B cell (primary cell): ENCODE measurements at regions not wholly inside any gene's neighbourhood (a gene's known extent, or its start where the extent isn't known, plus 50 kb on each side); places are given as distances from the start of the nearest gene placed in this dataset.

Experiments
- ATAC-seq: fragments of 200-7000 bp; cut with Tn5 transposase; one replicate; pipeline ENCODE4 v1.10.0; 2021; ENCODE audit warnings: low read depth, mild to moderate bottlenecking, moderate number of reproducible peaks, moderate library complexity
- CTCF ChIA-PET: fragments of 350-600 bp; sonication (Branson Sonifier 250); formaldehyde crosslinking; loops from one replicate; lab custom pipeline; 2021; ENCODE audit warnings: antibody characterized with exemption, inconsistent platforms; lab: Charles Lee
- POLR2A ChIA-PET: fragments of 350-600 bp; sonication (Branson Sonifier 250); formaldehyde crosslinking; loops from one replicate; lab custom pipeline; 2021; ENCODE audit warnings: antibody characterized with exemption; lab: Charles Lee
- DNase-seq: peaks from one replicate; pipeline ENCODE4 v3.0.0; 2013
- H2AFZ ChIP-seq: 2 replicates; pipeline ENCODE4 v1.6.1; 2012; ENCODE audit warnings: mild to moderate bottlenecking, low read depth, low read length; ENCODE audit not compliant: insufficient read depth, poor library complexity, severe bottlenecking
- H3K27ac ChIP-seq, 2 donors: 1 replicate in 1 of 2; 2 replicates in 1 of 2; pipeline ENCODE4 v1.5.1; 2012 to 2013; ENCODE audit warnings: low read length in 2 of 2, mild to moderate bottlenecking in 2 of 2, moderate library complexity in 1 of 2
- H3K27me3 ChIP-seq, 4 experiments: fragments of 200-600 bp in 1 of 4; sonication (generic) in 1 of 4; replicated peaks in 1 of 4; 1 replicate in 2 of 4; 2 replicates in 2 of 4; pipeline versions ENCODE4 v1.6.1 to v1.7.0; 2013 to 2016; ENCODE audit warnings: low read length in 3 of 4, mild to moderate bottlenecking in 2 of 4, mixed read lengths in 1 of 4, moderate library complexity in 1 of 4; ENCODE audit not compliant: insufficient read depth in 4 of 4, control insufficient read depth in 3 of 4; ENCODE audit errors: control extremely low read depth in 1 of 4
- H3K36me3 ChIP-seq, 2 experiments: replicated peaks in 1 of 2; 1 replicate in 1 of 2; 2 replicates in 1 of 2; pipeline versions ENCODE4 v1.6.1 to v1.7.1; 2013; ENCODE audit warnings: low read length in 1 of 2; ENCODE audit not compliant: insufficient read depth in 2 of 2, control insufficient read depth in 1 of 2; ENCODE audit errors: control extremely low read depth in 1 of 2, extremely low read depth in 1 of 2
- H3K4me1 ChIP-seq, 2 donors: fragments of 200-600 bp in 1 of 2; sonication (generic) in 1 of 2; 1 replicate in 1 of 2; 2 replicates in 1 of 2; pipeline versions ENCODE4 v1.5.1 to v1.6.1; 2013 to 2017; ENCODE audit warnings: low read length in 2 of 2; ENCODE audit not compliant: control insufficient read depth in 2 of 2, insufficient read depth in 2 of 2
- H3K4me2 ChIP-seq: replicated peaks from 2 replicates; pipeline ENCODE3; 2012; ENCODE audit warnings: mild to moderate bottlenecking, low read depth, low read length; ENCODE audit not compliant: poor library complexity, severe bottlenecking
- H3K4me3 ChIP-seq, 5 experiments: fragments of 200-600 bp in 1 of 5; sonication (generic) in 1 of 5; 1 replicate in 3 of 5; 2 replicates in 2 of 5; pipeline versions ENCODE4 v1.5.1 to v1.7.0; 2011 to 2016; ENCODE audit warnings: low read length in 4 of 5, mild to moderate bottlenecking in 4 of 5, low read depth in 2 of 5, control low read depth in 1 of 5, moderate library complexity in 1 of 5; ENCODE audit not compliant: insufficient read depth in 1 of 5; ENCODE audit errors: control extremely low read depth in 1 of 5, extremely low read depth in 1 of 5
- H3K79me2 ChIP-seq: fragments of 200-600 bp; sonication (generic); one replicate; pipeline ENCODE4 v1.6.0; 2016; ENCODE audit warnings: low read length; ENCODE audit not compliant: control insufficient read depth, insufficient read depth
- H3K9ac ChIP-seq: fragments of 200-600 bp; sonication (generic); 2 replicates; pipeline ENCODE4 v1.6.1; 2017; ENCODE audit warnings: mild to moderate bottlenecking, low read length, moderate library complexity
- H3K9me3 ChIP-seq, 3 donors: one replicate each; pipeline versions ENCODE4 v1.6.1 to v1.7.1; 2013; ENCODE audit warnings: low read length in 2 of 3; ENCODE audit not compliant: control insufficient read depth in 2 of 3, insufficient read depth in 1 of 3; ENCODE audit errors: control extremely low read depth in 1 of 3
- H4K20me1 ChIP-seq: 2 replicates; pipeline ENCODE4 v1.6.0; 2012; ENCODE audit warnings: mild to moderate bottlenecking, low read length; ENCODE audit not compliant: insufficient read depth, control insufficient read depth, poor library complexity, severe bottlenecking
- H3K27ac Mint-ChIP-seq: one replicate; pipeline ENCODE4 v1.8.0; 2021; ENCODE audit warnings: mixed read lengths
- H3K27me3 Mint-ChIP-seq: one replicate; pipeline ENCODE4 v1.8.0; 2021; ENCODE audit warnings: mixed read lengths
- H3K4me1 Mint-ChIP-seq: one replicate; pipeline ENCODE4 v1.8.0; 2021; ENCODE audit warnings: mixed read lengths
- H3K4me3 Mint-ChIP-seq: one replicate; pipeline ENCODE4 v1.8.0; 2021; ENCODE audit warnings: mixed read lengths
- H3K9me3 Mint-ChIP-seq: one replicate; pipeline ENCODE4 v1.8.0; 2022; ENCODE audit warnings: mixed read lengths; ENCODE audit not compliant: insufficient read depth
- CTCF ChIP-seq: fragments of 200-600 bp; IDR thresholded peaks from one replicate; pipeline ENCODE4 v1.8.0; 2022; ENCODE audit warnings: antibody characterized with exemption, mild to moderate bottlenecking
- EZH2 ChIP-seq: IDR thresholded peaks from 2 replicates; pipeline ENCODE4 v1.6.1; 2012; ENCODE audit warnings: borderline replicate concordance, low read depth, mild to moderate bottlenecking, moderate library complexity, low read length; ENCODE audit not compliant: insufficient read depth, poor library complexity, severe bottlenecking
- WGBS: methylation state at CpG from one replicate; pipeline ENCODE4 v1.1.5; 2013; ENCODE audit warnings: missing lambda C conversion rate; ENCODE audit not compliant: insufficient coverage; 5-methylcytosine and 5-hydroxymethylcytosine counted together
- intact Hi-C: fragments of 100-400 bp; cut with micrococcal nuclease; formaldehyde crosslinking; loops from one replicate; pipeline ENCODE4 v1.10.0; 2022

GRCh38 chr16:6281274-6281673 is 1051.4 kb upstream of the RBFOX1 start:
- H3K4me3 Mint-ChIP-seq = no peak overlapping the region

GRCh38 chr16:6280055-6280454 is 1052.6 kb upstream of the RBFOX1 start:
- H3K9ac ChIP-seq = no peak overlapping the region
- whole genome bisulfite sequencing = 76% methylated on average over 5 of the region's 6 CpGs
- no peaks in the 10 kb centered on the region for H3K36me3 ChIP-seq
- H3K27ac Mint-ChIP-seq = no peak overlapping the region
- H3K27me3 Mint-ChIP-seq = no peaks in the 10 kb centered on the region
- H3K9me3 Mint-ChIP-seq = peaks cover 7% of the 10 kb centered on the region
- no peak overlapping the region for H3K27ac ChIP-seq
- H3K4me2 ChIP-seq = no peak overlapping the region
- H3K9me3 ChIP-seq = peaks cover 0 to 7% (median 0%) of the 10 kb centered on the region in 3 donors
- H3K4me3 ChIP-seq = no peak overlapping the region
- no peaks in the 10 kb centered on the region for H3K79me2 ChIP-seq
- ChIA-PET POLR2A (no interaction called here), CTCF (no interaction called here)
- no peaks in the 10 kb centered on the region for H3K4me1 Mint-ChIP-seq
- no peaks in the 10 kb centered on the region for H3K27me3 ChIP-seq
- no peaks in the 10 kb centered on the region for H3K4me1 ChIP-seq
- TF ChIP-seq EZH2 (no peak), CTCF (no peak)
- ATAC-seq (no peak), DNase-seq (no peak)
- H2AFZ ChIP-seq = no peak overlapping the region
- no peak overlapping the region for H3K4me3 Mint-ChIP-seq
- no peaks in the 10 kb centered on the region for H4K20me1 ChIP-seq
- intact Hi-C loops = no loop called here

More at GRCh38 chr16:6281274-6281673, 1051.4 kb upstream of the RBFOX1 start:
- TF ChIP-seq EZH2 (no peak), CTCF (no peak)
- Histone ChIP-seq H3K9ac (no peak overlapping the region), H4K20me1 (no peaks in the 10 kb centered on the region), H3K27ac (no peak overlapping the region), H3K4me3 (no peak overlapping the region), H3K27me3 (no peaks in the 10 kb centered on the region), H3K4me1 (no peaks in the 10 kb centered on the region), H3K36me3 (no peaks in the 10 kb centered on the region), H3K9me3 (peaks cover 0 to 7% (median 4%) of the 10 kb centered on the region in 3 donors), H2AFZ (no peak overlapping the region), H3K4me2 (no peak overlapping the region), H3K79me2 (no peaks in the 10 kb centered on the region)
- Mint-ChIP-seq H3K27me3 (no peaks in the 10 kb centered on the region), H3K4me1 (no peaks in the 10 kb centered on the region), H3K27ac (no peak overlapping the region), H3K9me3 (peaks cover 6% of the 10 kb centered on the region)
- ChIA-PET POLR2A (no interaction called here), CTCF (no interaction called here)
- intact Hi-C loops = no loop called here
- 74% methylated on average over 5 of the region's 8 CpGs for WGBS
- no peak for DNase-seq
- no peak for ATAC-seq
